K562 (cell line): ENCODE measurements at regions not wholly inside any gene's neighbourhood (a gene's known extent, or its start where the extent isn't known, plus 50 kb on each side); places are given as distances from the start of the nearest gene placed in this dataset.

Source experiments
- ARNT ChIP-seq, 2 experiments: fragments of 450-650 bp; IDR thresholded peaks; 2 replicates each; pipeline ENCODE4 v1.6.1; 2016; ENCODE audit warnings: mild to moderate bottlenecking in 1 of 2
- CREM ChIP-seq: IDR thresholded peaks from 2 replicates; pipeline ENCODE4 v1.6.1; 2014; ENCODE audit warnings: antibody characterized with exemption, low read depth
- CTCF ChIP-seq, 3 experiments: IDR thresholded peaks in 2 of 3; conservative IDR thresholded peaks in 1 of 3; 2 replicates each; pipeline ENCODE4 v1.5.1; 2011 to 2012; ENCODE audit warnings: low read length in 3 of 3, mild to moderate bottlenecking in 3 of 3, control low read depth in 2 of 3, improper control_type of control experiment in 1 of 3, inconsistent platforms in 1 of 3, low read depth in 1 of 3, mixed read lengths in 1 of 3, moderate library complexity in 1 of 3; ENCODE audit not compliant: insufficient read depth in 2 of 3
- E2F1 ChIP-seq: sonication (generic); formaldehyde crosslinking; IDR thresholded peaks from 2 replicates; pipeline ENCODE4 v1.8.1; 2023; ENCODE audit warnings: mild to moderate bottlenecking, missing genetic modification reagents, moderate library complexity
- HDAC2 ChIP-seq: fragments of 450-650 bp; IDR thresholded peaks from 2 replicates; pipeline ENCODE4 v1.6.1; 2016; ENCODE audit warnings: mild to moderate bottlenecking
- ILK ChIP-seq: fragments of 450-650 bp; IDR thresholded peaks from 2 replicates; pipeline ENCODE4 v1.6.1; 2016; ENCODE audit warnings: missing genetic modification characterization, low read depth, mild to moderate bottlenecking, missing compliant biosample characterization, moderate library complexity, borderline replicate concordance
- TEAD4 ChIP-seq, 2 experiments: sonication (generic) in 1 of 2; formaldehyde crosslinking in 1 of 2; IDR thresholded peaks; 2 replicates each; pipeline versions ENCODE4 v1.6.1 to v1.8.0; 2012 to 2022; ENCODE audit warnings: borderline replicate concordance in 1 of 2, inconsistent platforms in 1 of 2, low read length in 1 of 2, mild to moderate bottlenecking in 1 of 2, missing genetic modification reagents in 1 of 2
- ZBTB7A ChIP-seq: IDR thresholded peaks from 2 replicates; pipeline ENCODE4 v1.6.1; 2011; ENCODE audit warnings: low read depth, mild to moderate bottlenecking, low read length, moderate library complexity, borderline replicate concordance; ENCODE audit not compliant: control insufficient read depth

GRCh38 chr10:106083572-106083971 is 1080.9 kb downstream of the SORCS1 start:
- TF ChIP-seq ZBTB7A (no peak), CTCF (IDR thresholded peaks at IDR 0.05 in 2 of 3, conservative IDR thresholded peaks at IDR 0.05 in 1 of 3; ENCODE audit: insufficient read depth in 2 of 3, low read depth in 1 of 3, low read length in 3 of 3) (no peak), CREM (no peak), ARNT (IDR thresholded peaks at IDR 0.05) (no peak), HDAC2 (no peak), E2F1 (CRISPR knock-in tag) (no peak), TEAD4 (IDR thresholded peaks at IDR 0.05; ENCODE audit: low read length) (no peak), TEAD4 (CRISPR knock-in tag; IDR thresholded peaks at IDR 0.05; ENCODE audit: borderline replicate concordance) (no peak), ILK (tag) (no peak)
